GM18502 (cell line): ENCODE measurements at regions not wholly inside any gene's neighbourhood (a gene's known extent, or its start where the extent isn't known, plus 50 kb on each side); places are given as distances from the start of the nearest gene placed in this dataset.
"Not testable (repeated sequence)": the region's sequence is repeated elsewhere in the genome, so short reads cannot be mapped to it uniquely, and the experiment has no call there.

Experiments
- ATAC-seq: cut with Tn5 transposase; IDR thresholded peaks from one replicate; pipeline ENCODE4 v1.9.1; 2021; ENCODE audit warnings: mild to moderate bottlenecking; ENCODE audit not compliant: unreplicated experiment, poor library complexity

- no peak for ATAC-seq
Observed at GRCh38 chr5:90092734-90093133, 316.8 kb downstream of the CETN3 start.

DNA sequence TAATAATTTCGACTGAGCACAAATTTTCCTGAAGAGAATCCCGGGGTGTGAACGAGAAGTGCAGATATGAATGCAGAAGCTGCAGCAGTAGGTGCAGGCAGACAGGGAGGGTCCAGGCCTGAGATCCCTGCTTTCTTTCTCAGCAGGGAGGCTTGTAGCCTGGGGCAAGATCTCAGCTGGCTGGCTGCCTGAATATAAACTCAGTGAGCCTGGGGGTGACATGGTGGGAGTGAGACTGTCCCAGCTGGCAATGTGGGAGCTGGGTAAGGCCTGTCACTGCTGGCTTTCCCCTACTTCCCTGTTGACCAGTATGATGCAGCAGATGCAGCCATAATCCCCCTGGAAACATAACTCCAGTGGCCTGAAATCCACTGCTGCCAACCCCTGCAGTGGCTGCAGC is 325.2 kb downstream of the CETN3 start:
- no peak for ATAC-seq

DNA sequence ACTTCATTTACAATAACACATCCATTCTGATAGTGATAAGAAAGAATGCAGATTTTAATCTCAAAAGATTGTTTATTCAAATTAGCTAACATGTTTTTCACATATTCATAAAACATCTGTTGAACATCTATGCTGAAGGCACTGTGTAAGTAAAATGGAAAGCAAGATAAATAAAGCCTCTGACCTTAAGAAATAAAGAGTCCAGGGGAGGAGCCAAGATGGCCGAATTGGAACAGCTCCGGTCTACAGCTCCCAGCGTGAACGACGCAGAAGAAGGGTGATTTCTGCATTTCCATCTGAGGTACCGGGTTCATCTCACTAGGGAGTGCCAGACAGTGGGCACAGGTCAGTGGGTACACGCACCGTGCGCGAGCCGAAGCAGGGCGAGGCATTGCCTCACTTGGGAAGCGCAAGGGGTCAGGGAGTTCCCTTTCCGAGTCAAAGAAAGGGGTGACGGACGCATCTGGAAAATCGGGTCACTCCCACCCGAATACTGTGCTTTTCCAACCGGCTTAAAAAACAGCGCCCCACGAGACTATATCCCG is 336.5 kb downstream of the CETN3 start:
- not testable (repeated sequence) for ATAC-seq

- ATAC-seq: no peak
Observed at GRCh38 chr5:90071656-90072055, 337.9 kb downstream of the CETN3 start.

DNA sequence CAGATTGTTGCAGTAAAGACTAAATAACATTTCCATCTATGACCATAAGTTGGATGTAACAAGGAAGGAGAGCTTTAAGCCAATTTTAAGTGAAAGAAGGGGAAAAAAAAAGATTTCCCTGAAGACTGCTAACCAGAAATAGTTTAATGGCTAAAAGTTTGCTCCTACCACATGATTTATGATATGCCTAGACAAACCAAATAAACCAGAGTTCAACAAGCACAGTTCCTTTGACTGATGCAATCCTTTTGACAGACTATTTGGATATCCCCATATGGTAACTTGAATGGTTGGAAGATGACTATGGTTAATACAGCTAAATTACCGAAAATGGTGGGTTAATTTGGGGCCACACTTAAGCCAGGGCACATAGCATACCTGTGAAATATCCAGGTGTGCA is 338.5 kb downstream of the CETN3 start:
- ATAC-seq: no peak

DNA sequence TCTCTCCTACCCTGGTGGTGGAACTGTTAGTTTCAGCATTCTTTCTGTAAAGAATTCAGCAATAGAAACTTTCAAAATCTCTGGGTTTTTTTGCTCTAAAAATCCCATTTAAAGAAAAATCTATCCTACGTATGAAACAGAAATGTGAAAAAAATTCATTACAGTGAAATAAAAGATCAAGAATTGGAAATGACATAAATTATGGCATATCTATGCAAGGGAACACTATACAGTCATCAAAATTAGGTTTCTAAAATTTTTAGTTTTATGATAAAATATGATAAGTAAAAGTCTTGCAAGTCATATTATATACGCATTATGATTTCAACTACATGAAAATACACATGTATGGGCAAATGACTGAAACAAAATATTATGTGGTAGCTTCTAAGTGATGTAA is 342.6 kb downstream of the CETN3 start:
- ATAC-seq: no peak

- ATAC-seq: no peak
Observed at GRCh38 chr5:90056911-90057705, 352.4 kb downstream of the CETN3 start.

DNA sequence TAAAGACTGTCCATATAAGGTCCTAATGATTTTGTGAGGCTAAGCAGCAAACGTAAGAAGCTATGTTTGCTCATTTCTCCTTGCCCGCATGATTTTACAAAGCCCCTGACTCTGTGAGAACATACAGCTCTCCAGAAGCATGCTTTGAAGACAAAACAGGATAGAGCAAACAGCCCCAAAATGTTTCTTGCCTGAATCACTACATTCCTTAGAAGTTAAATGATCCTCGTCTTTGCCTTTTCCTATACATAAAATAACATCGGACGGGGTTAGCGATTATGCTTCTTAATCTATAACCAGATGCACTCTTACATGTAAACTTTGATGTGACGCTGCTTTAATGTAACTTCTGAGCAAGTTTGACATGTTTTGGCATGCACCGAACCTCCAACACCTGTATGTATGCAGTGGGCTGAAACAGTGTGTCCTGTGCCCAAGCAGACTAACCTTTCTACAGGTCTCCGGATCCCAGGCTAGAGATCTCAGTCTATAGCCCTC is 353.7 kb downstream of the CETN3 start:
- ATAC-seq: no peak

- ATAC-seq: no peak
Observed at GRCh38 chr5:90054612-90055011, 354.9 kb downstream of the CETN3 start.

DNA sequence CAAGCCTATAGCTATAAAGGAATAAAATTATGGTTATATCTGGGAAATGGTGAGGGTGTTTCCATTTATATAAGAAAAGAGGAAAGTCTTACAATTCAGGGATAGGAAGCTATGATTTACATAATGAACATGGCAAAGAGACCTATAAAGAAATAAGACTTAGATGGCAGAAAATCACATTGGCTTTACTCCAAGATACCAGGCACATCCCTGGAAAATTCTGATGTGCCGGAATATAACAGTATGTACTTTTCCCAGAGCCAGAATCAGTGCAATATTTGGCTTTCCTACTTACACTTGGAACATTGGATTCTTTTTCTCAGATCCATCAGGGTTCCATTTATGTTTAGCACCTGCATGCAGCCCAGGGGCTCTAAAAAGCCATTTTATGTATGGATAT is 357.8 kb downstream of the CETN3 start:
- no peak for ATAC-seq

DNA sequence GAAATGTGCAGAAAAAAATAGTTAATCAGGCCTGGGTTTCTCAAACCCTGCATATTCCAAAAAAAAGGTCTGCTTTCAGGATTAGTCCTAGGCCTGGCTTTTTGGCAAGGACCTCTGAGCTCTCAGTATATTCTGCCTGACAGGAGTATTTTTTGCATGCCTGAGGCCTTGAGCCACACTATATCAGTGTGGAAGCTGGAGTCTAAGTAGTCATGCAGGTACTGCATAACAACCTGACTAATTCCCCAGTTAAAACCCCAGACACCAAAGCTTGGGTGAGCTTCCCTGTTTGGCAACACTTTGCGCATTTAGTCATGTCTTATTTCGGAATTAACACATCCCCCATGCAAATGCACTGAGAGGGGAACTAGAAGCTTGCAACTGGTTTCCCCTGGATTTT is 359.5 kb downstream of the CETN3 start:
- ATAC-seq: no peak

DNA sequence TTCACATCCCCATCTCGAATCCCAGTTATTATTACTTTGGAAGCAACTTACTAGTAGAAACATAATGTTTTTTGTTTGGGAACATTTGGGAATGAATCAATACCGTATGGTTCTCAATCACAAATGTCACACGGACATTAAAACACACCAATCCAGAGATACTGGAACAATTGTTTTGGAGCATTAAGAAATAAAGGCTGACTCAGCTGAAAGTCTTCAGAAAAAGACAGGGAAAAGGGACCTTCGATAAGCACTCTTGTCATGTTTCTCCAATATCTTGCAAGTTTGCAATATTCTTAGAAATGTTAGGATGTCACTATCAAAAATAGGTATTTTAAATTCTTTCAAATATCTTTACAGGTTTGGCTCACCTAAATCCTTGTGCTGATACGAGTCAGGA is 362.4 kb downstream of the CETN3 start:
- ATAC-seq: no peak

- not testable (repeated sequence) for ATAC-seq
Observed at GRCh38 chr5:90040082-90040481, 369.5 kb downstream of the CETN3 start.

GRCh38 chr5:90037646-90038045 is 371.9 kb downstream of the CETN3 start:
- ATAC-seq: no peak

DNA sequence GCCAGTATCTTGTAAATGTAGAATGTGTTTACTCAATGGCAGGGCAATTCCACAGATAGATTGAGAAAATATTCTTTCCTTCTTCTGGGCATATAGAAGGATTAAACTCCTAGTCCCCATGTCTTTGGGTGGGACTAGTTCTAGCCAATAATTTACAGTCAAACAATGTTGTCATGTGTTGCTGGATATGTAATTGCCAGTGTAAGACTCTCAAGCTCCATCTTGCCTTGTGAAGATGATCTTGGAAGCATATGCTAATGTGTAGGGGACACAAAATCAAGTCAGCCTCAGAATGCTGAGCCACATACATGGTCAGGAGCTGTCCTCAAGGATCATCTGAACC is 386.9 kb downstream of the CETN3 start:
- peak; percentile 37 for ATAC-seq

GRCh38 chr5:90022002-90022710 is 387.4 kb downstream of the CETN3 start:
- ATAC-seq: no peak

GRCh38 chr5:90020575-90021538 is 388.7 kb downstream of the CETN3 start:
- peak; percentile 97 for ATAC-seq

GRCh38 chr5:90017239-90017638 is 392.3 kb downstream of the CETN3 start:
- ATAC-seq: no peak

GRCh38 chr5:90015584-90016018 is 394.0 kb downstream of the CETN3 start:
- peak; percentile 92 for ATAC-seq

GRCh38 chr5:90014420-90014819 is 395.1 kb downstream of the CETN3 start:
- ATAC-seq: peak; percentile 89
